Liver (tissue), 8 donors: ENCODE measurements at regions not wholly inside any gene's neighbourhood (a gene's known extent, or its start where the extent isn't known, plus 50 kb on each side); places are given as distances from the start of the nearest gene placed in this dataset.

Experiments
- DNase-seq: peaks from one replicate; pipeline ENCODE4 v3.0.0-alpha.2; 2017; ENCODE audit warnings: low spot score
- H3K27ac ChIP-seq, 2 donors: one replicate each; pipeline ENCODE4 v1.7.0; 2013; ENCODE audit warnings: inconsistent platforms in 2 of 2, low read length in 2 of 2, control low read depth in 1 of 2, low read depth in 1 of 2, mild to moderate bottlenecking in 1 of 2
- H3K27me3 ChIP-seq, 4 donors: one replicate each; pipeline versions ENCODE4 v1.6.1 to v1.7.0; 2013; ENCODE audit warnings: low read length in 3 of 4, inconsistent platforms in 1 of 4, mild to moderate bottlenecking in 1 of 4, moderate library complexity in 1 of 4; ENCODE audit not compliant: control insufficient read depth in 4 of 4, insufficient read depth in 4 of 4
- H3K36me3 ChIP-seq, 4 donors: one replicate each; pipeline versions ENCODE4 v1.6.1 to v1.7.0; 2013; ENCODE audit warnings: low read length in 3 of 4, mild to moderate bottlenecking in 3 of 4, low read depth in 1 of 4, moderate library complexity in 1 of 4; ENCODE audit not compliant: control insufficient read depth in 4 of 4, insufficient read depth in 3 of 4
- H3K4me1 ChIP-seq, 4 donors: one replicate each; pipeline versions ENCODE4 v1.6.1 to v1.7.0; 2013; ENCODE audit warnings: low read length in 3 of 4, mild to moderate bottlenecking in 3 of 4, moderate library complexity in 1 of 4; ENCODE audit not compliant: control insufficient read depth in 4 of 4, insufficient read depth in 4 of 4
- H3K4me3 ChIP-seq, 3 donors: one replicate each; pipeline versions ENCODE4 v1.6.1 to v1.7.0; 2013; ENCODE audit warnings: low read length in 3 of 3, control low read depth in 1 of 3, low read depth in 1 of 3, mild to moderate bottlenecking in 1 of 3
- H3K9ac ChIP-seq, 2 donors: one replicate each; pipeline ENCODE4 v1.7.0; 2013; ENCODE audit warnings: low read length in 2 of 2, mild to moderate bottlenecking in 2 of 2, moderate library complexity in 2 of 2, control low read depth in 1 of 2, low read depth in 1 of 2
- H3K9me3 ChIP-seq, 4 donors: one replicate each; pipeline versions ENCODE4 v1.6.1 to v1.7.0; 2013; ENCODE audit warnings: low read length in 3 of 4; ENCODE audit not compliant: control insufficient read depth in 4 of 4
- EGR1 ChIP-seq, 2 donors: IDR thresholded peaks; 2 replicates each; pipeline ENCODE4 v1.6.1; 2016 to 2018; ENCODE audit warnings: antibody characterized with exemption in 2 of 2, low read depth in 2 of 2
- FOXA1 ChIP-seq: IDR thresholded peaks from 2 replicates; pipeline ENCODE4 v1.6.1; 2016; ENCODE audit warnings: antibody characterized with exemption
- FOXA2 ChIP-seq: IDR thresholded peaks from 2 replicates; pipeline ENCODE4 v1.6.1; 2016; ENCODE audit warnings: antibody characterized with exemption
- GABPA ChIP-seq, 2 donors: IDR thresholded peaks in 1 of 2; conservative IDR thresholded peaks in 1 of 2; 2 replicates each; pipeline ENCODE4 v1.6.1; 2016; ENCODE audit warnings: antibody characterized with exemption in 2 of 2, mild to moderate bottlenecking in 1 of 2, moderate library complexity in 1 of 2
- HNF4A ChIP-seq, 2 donors: conservative IDR thresholded peaks; 2 replicates each; pipeline ENCODE4 v1.6.1; 2016; ENCODE audit warnings: antibody characterized with exemption in 2 of 2, mild to moderate bottlenecking in 2 of 2
- HNF4G ChIP-seq: IDR thresholded peaks from 2 replicates; pipeline ENCODE4 v1.6.1; 2016; ENCODE audit warnings: antibody characterized with exemption
- JUND ChIP-seq, 2 donors: IDR thresholded peaks; 2 replicates each; pipeline ENCODE4 v1.6.1; 2016; ENCODE audit warnings: antibody characterized with exemption in 2 of 2
- NR2F2 ChIP-seq: IDR thresholded peaks from 2 replicates; pipeline ENCODE4 v1.6.1; 2016; ENCODE audit warnings: antibody characterized with exemption
- RAD21 ChIP-seq, 2 donors: IDR thresholded peaks; 2 replicates each; pipeline ENCODE4 v1.6.1; 2016; ENCODE audit warnings: antibody characterized with exemption in 2 of 2, mild to moderate bottlenecking in 2 of 2
- RXRA ChIP-seq, 2 donors: IDR thresholded peaks; 2 replicates each; pipeline ENCODE4 v1.6.1; 2017 to 2018; ENCODE audit warnings: antibody characterized with exemption in 2 of 2, mild to moderate bottlenecking in 1 of 2
- SP1 ChIP-seq: IDR thresholded peaks from 2 replicates; pipeline ENCODE4 v1.6.1; 2018; ENCODE audit warnings: antibody characterized with exemption, mild to moderate bottlenecking
- TAF1 ChIP-seq: conservative IDR thresholded peaks from 2 replicates; pipeline ENCODE4 v1.6.1; 2016; ENCODE audit warnings: antibody characterized with exemption, mild to moderate bottlenecking
- YY1 ChIP-seq: IDR thresholded peaks from 2 replicates; pipeline ENCODE4 v1.6.1; 2016; ENCODE audit warnings: antibody characterized with exemption, mild to moderate bottlenecking
- WGBS: extraction: QIAGEN DNeasy Blood & Tissue Kit; methylation state at CpG from one replicate; pipeline ENCODE4 v1.1.7; 2013; 5-methylcytosine and 5-hydroxymethylcytosine counted together
- TF ChIP-seq, protein P1 (sequence below): IDR thresholded peaks from 2 replicates; pipeline ENCODE4 v1.6.1; 2016; ENCODE audit warnings: antibody characterized with exemption, mild to moderate bottlenecking
- TF ChIP-seq, protein P2 (sequence below): IDR thresholded peaks from 2 replicates; pipeline ENCODE4 v1.6.1; 2016; ENCODE audit warnings: antibody characterized with exemption
- TF ChIP-seq, protein P3 (sequence below): IDR thresholded peaks from 2 replicates; pipeline ENCODE4 v1.6.1; 2016; ENCODE audit warnings: antibody characterized with exemption
- TF ChIP-seq, protein P4 (sequence below): fragments of 150-350 bp; IDR thresholded peaks from 2 replicates; pipeline ENCODE4 v1.5.1; 2017; ENCODE audit warnings: improper control_type of control experiment, low read depth, low read length; ENCODE audit not compliant: missing input control
- TF ChIP-seq, protein P5 (sequence below): IDR thresholded peaks from 2 replicates; pipeline ENCODE4 v1.6.1; 2016; ENCODE audit warnings: antibody characterized with exemption
- donor health status: healthy.
- donor health status: healthy.
- donor health status: healthy.
- donor health status: healthy.
- donor health status: healthy.

DNA sequence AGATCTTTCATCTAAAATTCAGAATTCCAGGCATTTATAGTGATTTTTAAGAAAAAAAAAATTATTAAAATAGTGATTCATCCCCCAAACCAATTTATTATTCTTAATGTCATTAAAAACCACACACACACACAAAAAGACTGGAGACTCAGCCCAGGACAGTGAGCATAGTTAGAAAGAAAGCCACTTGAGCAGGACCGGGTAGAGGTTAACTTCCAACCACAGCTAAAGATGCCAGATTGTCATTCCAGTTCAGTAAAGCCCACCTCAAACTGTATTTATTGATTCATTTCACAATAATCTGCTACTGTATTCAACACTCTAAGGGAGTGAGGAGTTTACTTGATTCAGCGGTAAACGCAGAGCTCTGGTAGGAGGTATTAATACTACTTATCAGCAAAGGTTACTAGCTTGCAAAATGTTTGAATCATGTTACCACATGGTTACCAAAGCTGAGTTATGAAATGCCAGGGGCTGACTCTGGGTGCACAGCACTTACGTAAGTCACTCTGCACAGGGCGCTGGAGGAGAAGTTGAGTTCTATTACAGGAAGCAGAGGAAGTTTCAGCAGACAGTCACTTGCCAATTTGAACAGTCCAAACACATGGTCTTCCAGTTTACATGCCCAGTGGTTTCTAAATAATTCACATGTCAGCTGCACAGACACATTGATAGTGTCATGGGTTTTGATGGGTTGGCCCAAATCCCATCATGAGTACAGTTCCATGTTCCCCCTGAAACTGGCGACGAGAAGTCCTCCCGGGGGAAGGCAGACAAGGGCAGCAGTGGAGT, 64.6 kb downstream of the KLF6 start:
- Histone ChIP-seq H3K4me1 (peaks cover 0 to 8% (median 3%) of the 10 kb centered on the region in 4 donors), H3K27ac (peak overlapping the region; percentile 76 to 83), H3K27me3 (no peaks in the 10 kb centered on the region), H3K9me3 (no peaks in the 10 kb centered on the region), H3K9ac (peak overlapping the region; percentile 62 to 65), H3K36me3 (no peaks in the 10 kb centered on the region), H3K4me3 (no peak overlapping the region)
- 47% methylated on average over 8 of the region's 8 CpGs for WGBS
- DNase-seq: no peak
- TF ChIP-seq, protein P1, sequence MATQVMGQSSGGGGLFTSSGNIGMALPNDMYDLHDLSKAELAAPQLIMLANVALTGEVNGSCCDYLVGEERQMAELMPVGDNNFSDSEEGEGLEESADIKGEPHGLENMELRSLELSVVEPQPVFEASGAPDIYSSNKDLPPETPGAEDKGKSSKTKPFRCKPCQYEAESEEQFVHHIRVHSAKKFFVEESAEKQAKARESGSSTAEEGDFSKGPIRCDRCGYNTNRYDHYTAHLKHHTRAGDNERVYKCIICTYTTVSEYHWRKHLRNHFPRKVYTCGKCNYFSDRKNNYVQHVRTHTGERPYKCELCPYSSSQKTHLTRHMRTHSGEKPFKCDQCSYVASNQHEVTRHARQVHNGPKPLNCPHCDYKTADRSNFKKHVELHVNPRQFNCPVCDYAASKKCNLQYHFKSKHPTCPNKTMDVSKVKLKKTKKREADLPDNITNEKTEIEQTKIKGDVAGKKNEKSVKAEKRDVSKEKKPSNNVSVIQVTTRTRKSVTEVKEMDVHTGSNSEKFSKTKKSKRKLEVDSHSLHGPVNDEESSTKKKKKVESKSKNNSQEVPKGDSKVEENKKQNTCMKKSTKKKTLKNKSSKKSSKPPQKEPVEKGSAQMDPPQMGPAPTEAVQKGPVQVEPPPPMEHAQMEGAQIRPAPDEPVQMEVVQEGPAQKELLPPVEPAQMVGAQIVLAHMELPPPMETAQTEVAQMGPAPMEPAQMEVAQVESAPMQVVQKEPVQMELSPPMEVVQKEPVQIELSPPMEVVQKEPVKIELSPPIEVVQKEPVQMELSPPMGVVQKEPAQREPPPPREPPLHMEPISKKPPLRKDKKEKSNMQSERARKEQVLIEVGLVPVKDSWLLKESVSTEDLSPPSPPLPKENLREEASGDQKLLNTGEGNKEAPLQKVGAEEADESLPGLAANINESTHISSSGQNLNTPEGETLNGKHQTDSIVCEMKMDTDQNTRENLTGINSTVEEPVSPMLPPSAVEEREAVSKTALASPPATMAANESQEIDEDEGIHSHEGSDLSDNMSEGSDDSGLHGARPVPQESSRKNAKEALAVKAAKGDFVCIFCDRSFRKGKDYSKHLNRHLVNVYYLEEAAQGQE: peak; percentile 87
- TF ChIP-seq FOXA1: peak; percentile 84
- TF ChIP-seq, protein P2, sequence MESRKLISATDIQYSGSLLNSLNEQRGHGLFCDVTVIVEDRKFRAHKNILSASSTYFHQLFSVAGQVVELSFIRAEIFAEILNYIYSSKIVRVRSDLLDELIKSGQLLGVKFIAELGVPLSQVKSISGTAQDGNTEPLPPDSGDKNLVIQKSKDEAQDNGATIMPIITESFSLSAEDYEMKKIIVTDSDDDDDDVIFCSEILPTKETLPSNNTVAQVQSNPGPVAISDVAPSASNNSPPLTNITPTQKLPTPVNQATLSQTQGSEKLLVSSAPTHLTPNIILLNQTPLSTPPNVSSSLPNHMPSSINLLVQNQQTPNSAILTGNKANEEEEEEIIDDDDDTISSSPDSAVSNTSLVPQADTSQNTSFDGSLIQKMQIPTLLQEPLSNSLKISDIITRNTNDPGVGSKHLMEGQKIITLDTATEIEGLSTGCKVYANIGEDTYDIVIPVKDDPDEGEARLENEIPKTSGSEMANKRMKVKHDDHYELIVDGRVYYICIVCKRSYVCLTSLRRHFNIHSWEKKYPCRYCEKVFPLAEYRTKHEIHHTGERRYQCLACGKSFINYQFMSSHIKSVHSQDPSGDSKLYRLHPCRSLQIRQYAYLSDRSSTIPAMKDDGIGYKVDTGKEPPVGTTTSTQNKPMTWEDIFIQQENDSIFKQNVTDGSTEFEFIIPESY: peak; percentile 90
- TF ChIP-seq HNF4A (conservative IDR thresholded peaks at IDR 0.05): peak; percentile 70 to 85
- TF ChIP-seq HNF4G: no peak
- TF ChIP-seq GABPA (IDR thresholded peaks at IDR 0.05 in 1 of 2, conservative IDR thresholded peaks at IDR 0.05 in 1 of 2): peak in 1 of 2 donors; percentile 72
- peak; percentile 82 for TF ChIP-seq FOXA2
- TF ChIP-seq EGR1 (IDR thresholded peaks at IDR 0.05; ENCODE audit: low read depth in 2 of 2): peak in 1 of 2 donors; percentile 73
- peak; percentile 90 for TF ChIP-seq SP1
- TF ChIP-seq, protein P3, sequence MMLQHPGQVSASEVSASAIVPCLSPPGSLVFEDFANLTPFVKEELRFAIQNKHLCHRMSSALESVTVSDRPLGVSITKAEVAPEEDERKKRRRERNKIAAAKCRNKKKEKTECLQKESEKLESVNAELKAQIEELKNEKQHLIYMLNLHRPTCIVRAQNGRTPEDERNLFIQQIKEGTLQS: peak; percentile 80
- TF ChIP-seq, protein P4, sequence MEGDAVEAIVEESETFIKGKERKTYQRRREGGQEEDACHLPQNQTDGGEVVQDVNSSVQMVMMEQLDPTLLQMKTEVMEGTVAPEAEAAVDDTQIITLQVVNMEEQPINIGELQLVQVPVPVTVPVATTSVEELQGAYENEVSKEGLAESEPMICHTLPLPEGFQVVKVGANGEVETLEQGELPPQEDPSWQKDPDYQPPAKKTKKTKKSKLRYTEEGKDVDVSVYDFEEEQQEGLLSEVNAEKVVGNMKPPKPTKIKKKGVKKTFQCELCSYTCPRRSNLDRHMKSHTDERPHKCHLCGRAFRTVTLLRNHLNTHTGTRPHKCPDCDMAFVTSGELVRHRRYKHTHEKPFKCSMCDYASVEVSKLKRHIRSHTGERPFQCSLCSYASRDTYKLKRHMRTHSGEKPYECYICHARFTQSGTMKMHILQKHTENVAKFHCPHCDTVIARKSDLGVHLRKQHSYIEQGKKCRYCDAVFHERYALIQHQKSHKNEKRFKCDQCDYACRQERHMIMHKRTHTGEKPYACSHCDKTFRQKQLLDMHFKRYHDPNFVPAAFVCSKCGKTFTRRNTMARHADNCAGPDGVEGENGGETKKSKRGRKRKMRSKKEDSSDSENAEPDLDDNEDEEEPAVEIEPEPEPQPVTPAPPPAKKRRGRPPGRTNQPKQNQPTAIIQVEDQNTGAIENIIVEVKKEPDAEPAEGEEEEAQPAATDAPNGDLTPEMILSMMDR: no peak
- peak; percentile 68 to 75 for TF ChIP-seq RAD21 (IDR thresholded peaks at IDR 0.05)
- TF ChIP-seq NR2F2: peak; percentile 54
- peak; percentile 90 to 98 for TF ChIP-seq RXRA (IDR thresholded peaks at IDR 0.05)
- TF ChIP-seq YY1: peak; percentile 86
- TF ChIP-seq, protein P5, sequence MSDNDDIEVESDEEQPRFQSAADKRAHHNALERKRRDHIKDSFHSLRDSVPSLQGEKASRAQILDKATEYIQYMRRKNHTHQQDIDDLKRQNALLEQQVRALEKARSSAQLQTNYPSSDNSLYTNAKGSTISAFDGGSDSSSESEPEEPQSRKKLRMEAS: peak; percentile 98
- TF ChIP-seq TAF1: peak; percentile 73
- peak; percentile 79 to 97 for TF ChIP-seq JUND (IDR thresholded peaks at IDR 0.05)
